ENCODE measurements at regions not wholly inside any gene's neighbourhood (a gene's known extent, or its start where the extent isn't known, plus 50 kb on each side); places are given as distances from the start of the nearest gene placed in this dataset.

GRCh38 chr6:11327961-11328360 is 95.5 kb upstream of the NEDD9 start:
- no peak overlapping the region for H3K4me3 ChIP-seq (ENCODE audit: low read depth, low read length)
- no peak for TF ChIP-seq CTCF (IDR thresholded peaks at IDR 0.05; ENCODE audit: low read depth, low read length, missing control alignments)
- no peak for DNase-seq (ENCODE audit: low read depth)

GRCh38 chr6:11326116-11326515 is 93.6 kb upstream of the NEDD9 start:
- TF ChIP-seq CTCF (IDR thresholded peaks at IDR 0.05; ENCODE audit: low read depth, low read length, missing control alignments), result no peak
- no peak for DNase-seq (ENCODE audit: low read depth)
- no peak overlapping the region for H3K4me3 ChIP-seq (ENCODE audit: low read depth, low read length)

- no peak overlapping the region for H3K4me3 ChIP-seq (ENCODE audit: low read depth, low read length)
- TF ChIP-seq CTCF (IDR thresholded peaks at IDR 0.05; ENCODE audit: low read depth, low read length, missing control alignments), result no peak
Observed at GRCh38 chr6:11324453-11325015, 92.1 kb upstream of the NEDD9 start.

GRCh38 chr6:11323666-11324452 is 91.4 kb upstream of the NEDD9 start:
- peak; percentile 39 for DNase-seq (ENCODE audit: low read depth)
- TF ChIP-seq CTCF (IDR thresholded peaks at IDR 0.05; ENCODE audit: low read depth, low read length, missing control alignments), result peak; percentile 9
- no peak overlapping the region for H3K4me3 ChIP-seq (ENCODE audit: low read depth, low read length)

More at GRCh38 chr6:11324453-11325015, 92.1 kb upstream of the NEDD9 start:
- peak; percentile 60 for DNase-seq (ENCODE audit: low read depth)

- H3K4me3 ChIP-seq (ENCODE audit: low read depth, low read length), result no peak overlapping the region
- no peak for TF ChIP-seq CTCF (IDR thresholded peaks at IDR 0.05; ENCODE audit: low read depth, low read length, missing control alignments)
Observed at GRCh38 chr6:11322252-11322885, 89.9 kb upstream of the NEDD9 start.

GRCh38 chr6:11320914-11321597 is 88.6 kb upstream of the NEDD9 start:
- no peak for DNase-seq (ENCODE audit: low read depth)
- no peak for TF ChIP-seq CTCF (IDR thresholded peaks at IDR 0.05; ENCODE audit: low read depth, low read length, missing control alignments)
- H3K4me3 ChIP-seq (ENCODE audit: low read depth, low read length), result no peak overlapping the region

More at GRCh38 chr6:11322252-11322885, 89.9 kb upstream of the NEDD9 start:
- DNase-seq (ENCODE audit: low read depth), result no peak

Measured in GM12864 (cell line).